ENCODE measurements at regions not wholly inside any gene's neighbourhood (a gene's known extent, or its start where the extent isn't known, plus 50 kb on each side); places are given as distances from the start of the nearest gene placed in this dataset.

GRCh38 chr18:37711766-37712505 is 146.3 kb upstream of the CELF4 start:
- Histone ChIP-seq H3K27me3 (no peaks in the 10 kb centered on the region), H3K36me3 (no peaks in the 10 kb centered on the region), H3K9me3 (no peaks in the 10 kb centered on the region), H3K4me1 (no peaks in the 10 kb centered on the region), H3K27ac (no peak overlapping the region), H3K4me3 (no peak overlapping the region)
- DNase-seq (no peak), ATAC-seq (no peak)
- TF ChIP-seq CTCF (IDR thresholded peaks at IDR 0.05) (no peak), POLR2A (IDR thresholded peaks at IDR 0.05) (no peak)
- intact Hi-C loops (cut with DNase I): no loop called here
- WGBS (ENCODE audit: insufficient coverage, low coverage, low lambda C conversion rate, missing lambda C conversion rate): 57% methylated on average over 4 of the region's 4 CpGs

- WGBS (ENCODE audit: insufficient coverage, low coverage, low lambda C conversion rate, missing lambda C conversion rate): 38% methylated on average over 1 of the region's 1 CpG
- Histone ChIP-seq H3K36me3 (no peaks in the 10 kb centered on the region), H3K4me1 (no peaks in the 10 kb centered on the region), H3K27me3 (no peaks in the 10 kb centered on the region), H3K4me3 (no peak overlapping the region), H3K27ac (no peak overlapping the region), H3K9me3 (no peaks in the 10 kb centered on the region)
- no peak for ATAC-seq
- intact Hi-C loops (cut with DNase I): no loop called here
- DNase-seq: no peak
- no peak for TF ChIP-seq POLR2A (IDR thresholded peaks at IDR 0.05)
Measured at GRCh38 chr18:37710726-37711125, 145.1 kb upstream of the CELF4 start.

GRCh38 chr18:37709740-37710139 is 144.1 kb upstream of the CELF4 start:
- H3K4me3 ChIP-seq: no peak overlapping the region
- H3K36me3 ChIP-seq: no peaks in the 10 kb centered on the region
- no peaks in the 10 kb centered on the region for H3K4me1 ChIP-seq
- TF ChIP-seq CTCF (IDR thresholded peaks at IDR 0.05) (no peak), POLR2A (IDR thresholded peaks at IDR 0.05) (no peak)
- H3K27me3 ChIP-seq: no peaks in the 10 kb centered on the region
- DNase-seq (no peak), ATAC-seq (no peak)
- H3K27ac ChIP-seq: no peak overlapping the region
- intact Hi-C loops (cut with DNase I): no loop called here
- no peaks in the 10 kb centered on the region for H3K9me3 ChIP-seq
- no CpG with 5 or more reads among the region's 2 CpGs for WGBS (ENCODE audit: insufficient coverage, low coverage, low lambda C conversion rate, missing lambda C conversion rate)

- intact Hi-C loops (cut with DNase I): no loop called here
- H3K9me3 ChIP-seq: no peaks in the 10 kb centered on the region
- TF ChIP-seq POLR2A (IDR thresholded peaks at IDR 0.05) (no peak), CTCF (IDR thresholded peaks at IDR 0.05) (no peak)
- H3K27ac ChIP-seq: no peak overlapping the region
- H3K4me3 ChIP-seq: no peak overlapping the region
- DNase-seq: no peak
- WGBS (ENCODE audit: insufficient coverage, low coverage, low lambda C conversion rate, missing lambda C conversion rate): 54% methylated on average over 4 of the region's 7 CpGs
- H3K4me1 ChIP-seq: no peaks in the 10 kb centered on the region
- H3K36me3 ChIP-seq: no peaks in the 10 kb centered on the region
- ATAC-seq: no peak
- no peaks in the 10 kb centered on the region for H3K27me3 ChIP-seq
Measured at GRCh38 chr18:37705016-37705415, 139.4 kb upstream of the CELF4 start.

GRCh38 chr18:37702841-37703240 is 137.2 kb upstream of the CELF4 start:
- ATAC-seq (no peak), DNase-seq (no peak)
- no peak for TF ChIP-seq CTCF (IDR thresholded peaks at IDR 0.05)
- no peak for TF ChIP-seq POLR2A (IDR thresholded peaks at IDR 0.05)
- Histone ChIP-seq H3K36me3 (no peaks in the 10 kb centered on the region), H3K27me3 (no peaks in the 10 kb centered on the region), H3K4me3 (no peak overlapping the region), H3K27ac (no peak overlapping the region), H3K9me3 (no peaks in the 10 kb centered on the region), H3K4me1 (no peaks in the 10 kb centered on the region)
- WGBS (ENCODE audit: insufficient coverage, low coverage, low lambda C conversion rate, missing lambda C conversion rate): 19% methylated on average over 2 of the region's 2 CpGs
- intact Hi-C loops (cut with DNase I): no loop called here
